ENCODE measurements at regions not wholly inside any gene's neighbourhood (a gene's known extent, or its start where the extent isn't known, plus 50 kb on each side); places are given as distances from the start of the nearest gene placed in this dataset.
"Not testable (repeated sequence)": the region's sequence is repeated elsewhere in the genome, so short reads cannot be mapped to it uniquely, and the experiment has no call there.

- Histone ChIP-seq H4K20me1 (ENCODE audit: control insufficient read depth, insufficient read depth, low read depth, low read length) (no peaks in the 10 kb centered on the region), H3K4me2 (ENCODE audit: low read length) (no peak overlapping the region), H3K9me2 (replicated peaks; ENCODE audit: control insufficient read depth, low read length) (no peaks in the 10 kb centered on the region), H3K36me3 (ENCODE audit: control insufficient read depth, low read length) (no peaks in the 10 kb centered on the region), H3F3A (ENCODE audit: control insufficient read depth, insufficient read depth) (no peaks in the 10 kb centered on the region), H3K4me3 (ENCODE audit: low read length) (no peak overlapping the region), H3K79me2 (ENCODE audit: control insufficient read depth, low read length) (no peaks in the 10 kb centered on the region), H3K27ac (ENCODE audit: low read depth, low read length) (no peak overlapping the region), H3K4me1 (ENCODE audit: control insufficient read depth, low read length) (no peaks in the 10 kb centered on the region), H3K27me3 (ENCODE audit: control insufficient read depth, low read length) (no peaks in the 10 kb centered on the region), H3K9me3 (ENCODE audit: control insufficient read depth, insufficient read depth, low read length) (peaks cover 3% of the 10 kb centered on the region; the same call in 1 of the 2 replicates)
- TF ChIP-seq, protein P1, sequence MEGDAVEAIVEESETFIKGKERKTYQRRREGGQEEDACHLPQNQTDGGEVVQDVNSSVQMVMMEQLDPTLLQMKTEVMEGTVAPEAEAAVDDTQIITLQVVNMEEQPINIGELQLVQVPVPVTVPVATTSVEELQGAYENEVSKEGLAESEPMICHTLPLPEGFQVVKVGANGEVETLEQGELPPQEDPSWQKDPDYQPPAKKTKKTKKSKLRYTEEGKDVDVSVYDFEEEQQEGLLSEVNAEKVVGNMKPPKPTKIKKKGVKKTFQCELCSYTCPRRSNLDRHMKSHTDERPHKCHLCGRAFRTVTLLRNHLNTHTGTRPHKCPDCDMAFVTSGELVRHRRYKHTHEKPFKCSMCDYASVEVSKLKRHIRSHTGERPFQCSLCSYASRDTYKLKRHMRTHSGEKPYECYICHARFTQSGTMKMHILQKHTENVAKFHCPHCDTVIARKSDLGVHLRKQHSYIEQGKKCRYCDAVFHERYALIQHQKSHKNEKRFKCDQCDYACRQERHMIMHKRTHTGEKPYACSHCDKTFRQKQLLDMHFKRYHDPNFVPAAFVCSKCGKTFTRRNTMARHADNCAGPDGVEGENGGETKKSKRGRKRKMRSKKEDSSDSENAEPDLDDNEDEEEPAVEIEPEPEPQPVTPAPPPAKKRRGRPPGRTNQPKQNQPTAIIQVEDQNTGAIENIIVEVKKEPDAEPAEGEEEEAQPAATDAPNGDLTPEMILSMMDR (IDR thresholded peaks at IDR 0.05; ENCODE audit: low read depth, low read length, poor library complexity, severe bottlenecking), result no peak
- TF ChIP-seq EZH2phosphoT487 (IDR thresholded peaks at IDR 0.05; ENCODE audit: borderline replicate concordance, low read length), result no peak
These were observed 614.2 kb downstream of the SLITRK5 start for GRCh38 chr13:88285329-88285728.

DNA sequence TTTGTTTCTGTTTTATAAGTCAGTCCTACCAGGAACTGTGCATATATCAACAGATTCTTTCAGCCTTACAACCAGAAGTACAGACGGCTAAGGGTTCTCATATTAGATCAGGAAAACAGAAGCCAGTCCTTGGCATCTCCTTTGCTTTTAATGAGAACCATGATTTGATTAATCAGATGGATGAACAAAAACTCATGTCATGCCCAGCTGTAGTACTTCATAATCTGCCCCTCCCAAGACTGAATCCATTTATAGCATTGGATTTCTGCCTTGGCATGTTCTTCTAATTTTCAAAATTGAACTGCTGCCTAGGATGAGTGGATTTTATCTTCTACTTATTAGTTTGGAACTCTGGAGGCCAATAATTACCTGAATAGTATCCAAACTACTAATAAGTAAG, 617.2 kb downstream of the SLITRK5 start:
- H3K9me2 ChIP-seq (replicated peaks; ENCODE audit: control insufficient read depth, low read length), result no peaks in the 10 kb centered on the region
- no peaks in the 10 kb centered on the region for H3K36me3 ChIP-seq (ENCODE audit: control insufficient read depth, low read length)
- peaks cover 3% of the 10 kb centered on the region; the same call in 1 of the 2 replicates for H3K9me3 ChIP-seq (ENCODE audit: control insufficient read depth, insufficient read depth, low read length)
- H3K79me2 ChIP-seq (ENCODE audit: control insufficient read depth, low read length), result no peaks in the 10 kb centered on the region
- no peak overlapping the region for H3K27ac ChIP-seq (ENCODE audit: low read depth, low read length)
- H3K4me2 ChIP-seq (ENCODE audit: low read length), result no peak overlapping the region
- H4K20me1 ChIP-seq (ENCODE audit: control insufficient read depth, insufficient read depth, low read depth, low read length), result no peaks in the 10 kb centered on the region
- no peaks in the 10 kb centered on the region for H3K4me1 ChIP-seq (ENCODE audit: control insufficient read depth, low read length)
- H3K27me3 ChIP-seq (ENCODE audit: control insufficient read depth, low read length), result no peaks in the 10 kb centered on the region
- no peak overlapping the region for H3K4me3 ChIP-seq (ENCODE audit: low read length)
- no peaks in the 10 kb centered on the region for H3F3A ChIP-seq (ENCODE audit: control insufficient read depth, insufficient read depth)
- no peak for TF ChIP-seq EZH2phosphoT487 (IDR thresholded peaks at IDR 0.05; ENCODE audit: borderline replicate concordance, low read length)
- TF ChIP-seq, protein P1 (IDR thresholded peaks at IDR 0.05; ENCODE audit: low read depth, low read length, poor library complexity, severe bottlenecking), result no peak

DNA sequence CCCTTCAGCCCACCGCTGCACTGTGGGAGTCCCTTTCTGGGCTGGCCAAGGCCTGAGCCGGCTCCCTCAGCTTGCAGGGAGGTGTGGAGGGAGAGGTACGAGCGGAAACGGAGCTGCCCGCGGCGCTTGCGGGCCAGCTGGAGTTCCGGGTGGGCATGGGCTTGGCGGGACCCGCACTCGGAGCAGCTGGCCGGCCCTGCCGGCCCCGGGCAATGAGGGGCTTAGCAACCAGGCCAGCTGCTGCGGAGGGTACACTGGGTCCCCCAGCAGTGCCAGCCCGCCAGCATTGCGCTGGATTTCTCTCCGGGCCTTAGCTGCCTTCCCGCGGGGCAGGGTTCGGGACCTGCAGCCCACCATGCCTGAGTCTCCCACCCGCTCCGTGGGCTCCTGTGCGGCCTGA, 620.6 kb downstream of the SLITRK5 start:
- not testable (repeated sequence) for H3K4me3 ChIP-seq (ENCODE audit: low read length); H3K9me2 ChIP-seq (replicated peaks; ENCODE audit: control insufficient read depth, low read length); H3K4me1 ChIP-seq (ENCODE audit: control insufficient read depth, low read length); H3K9me3 ChIP-seq (ENCODE audit: control insufficient read depth, insufficient read depth, low read length); H3K27ac ChIP-seq (ENCODE audit: low read depth, low read length); H3K4me2 ChIP-seq (ENCODE audit: low read length); H3K36me3 ChIP-seq (ENCODE audit: control insufficient read depth, low read length); H4K20me1 ChIP-seq (ENCODE audit: control insufficient read depth, insufficient read depth, low read depth, low read length); H3F3A ChIP-seq (ENCODE audit: control insufficient read depth, insufficient read depth); H3K27me3 ChIP-seq (ENCODE audit: control insufficient read depth, low read length); H3K79me2 ChIP-seq (ENCODE audit: control insufficient read depth, low read length)

DNA sequence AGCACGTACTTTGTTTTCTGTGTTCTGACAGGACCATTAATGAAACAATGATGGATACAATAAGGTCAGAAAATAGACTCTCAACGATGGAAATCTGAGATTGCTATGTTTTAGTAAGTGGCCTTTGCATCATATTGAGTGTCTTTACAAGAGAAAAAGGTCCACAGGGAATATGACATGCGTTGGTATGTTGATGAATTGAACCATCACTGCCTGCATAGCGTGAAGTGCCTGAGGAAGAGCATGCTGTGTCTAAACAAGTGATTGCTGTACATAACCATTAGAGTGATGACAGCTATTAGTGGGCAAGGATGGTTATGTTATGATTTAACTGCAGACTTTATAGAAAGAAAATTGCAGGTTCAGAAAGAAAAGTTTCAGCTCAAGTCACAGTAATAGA, 623.2 kb downstream of the SLITRK5 start:
- Histone ChIP-seq H3K79me2 (ENCODE audit: control insufficient read depth, low read length) (no peaks in the 10 kb centered on the region), H3K9me2 (replicated peaks; ENCODE audit: control insufficient read depth, low read length) (no peaks in the 10 kb centered on the region), H3K4me3 (ENCODE audit: low read length) (no peak overlapping the region), H3K27me3 (ENCODE audit: control insufficient read depth, low read length) (no peaks in the 10 kb centered on the region), H3K4me2 (ENCODE audit: low read length) (no peak overlapping the region), H3K36me3 (ENCODE audit: control insufficient read depth, low read length) (no peaks in the 10 kb centered on the region), H3K27ac (ENCODE audit: low read depth, low read length) (no peak overlapping the region), H3K4me1 (ENCODE audit: control insufficient read depth, low read length) (no peaks in the 10 kb centered on the region), H4K20me1 (ENCODE audit: control insufficient read depth, insufficient read depth, low read depth, low read length) (no peaks in the 10 kb centered on the region), H3F3A (ENCODE audit: control insufficient read depth, insufficient read depth) (no peaks in the 10 kb centered on the region), H3K9me3 (ENCODE audit: control insufficient read depth, insufficient read depth, low read length) (no peaks in the 10 kb centered on the region)
- TF ChIP-seq, protein P1 (IDR thresholded peaks at IDR 0.05; ENCODE audit: low read depth, low read length, poor library complexity, severe bottlenecking), result no peak
- no peak for TF ChIP-seq EZH2phosphoT487 (IDR thresholded peaks at IDR 0.05; ENCODE audit: borderline replicate concordance, low read length)
